HCT116 (cell line): ENCODE measurements at regions not wholly inside any gene's neighbourhood (a gene's known extent, or its start where the extent isn't known, plus 50 kb on each side); places are given as distances from the start of the nearest gene placed in this dataset.

Source experiments
- ATAC-seq: fragments of 200-7000 bp; cut with Tn5 transposase; 2 replicates; pipeline ENCODE4 v1.9.1; 2020; ENCODE audit warnings: mild to moderate bottlenecking, moderate library complexity
- BruUV-seq: library from RNA; stranded (reverse); fragments of 400-500 nt; replicated peaks from 2 replicates; lab custom pipeline; 2021; lab: Mats Ljungman, UMichigan
- CTCF ChIA-PET: fragments of 300-600 bp; sonication (Branson Sonifier 250); formaldehyde crosslinking; loops from one replicate; lab custom pipeline; 2021; ENCODE audit warnings: antibody characterized with exemption; lab: Charles Lee
- POLR2A ChIA-PET: fragments of 300-600, 350-600 bp; sonication (Branson Sonifier 250); formaldehyde crosslinking; loops from one replicate; lab custom pipeline; 2021; ENCODE audit warnings: antibody characterized with exemption; lab: Charles Lee
- RAD21 ChIA-PET, 2 experiments: fragments of 300-600 bp; sonication (Branson Sonifier 250); formaldehyde crosslinking; loops; one replicate each; lab custom pipeline; 2023; ENCODE audit warnings: low total read pairs in 2 of 2; ENCODE audit not compliant: uncharacterized antibody in 2 of 2, unreplicated experiment in 2 of 2, low non-redundant PET in 1 of 2; lab: Charles Lee
- DNase-seq: peaks from one replicate; pipeline ENCODE4 v3.0.0-alpha.2; 2010; ENCODE audit warnings: low read depth, low spot score
- H2AFZ ChIP-seq: fragments of 200-600 bp; shearing (Covaris generic), sonication (generic); 2 replicates; pipeline ENCODE4 v1.6.1; 2017; ENCODE audit warnings: low read depth, mixed run types, mixed read lengths, antibody characterized with exemption, low read length; ENCODE audit not compliant: poor library complexity, severe bottlenecking
- H3K27ac ChIP-seq: 2 replicates; pipeline ENCODE4 v1.5.1; 2012; ENCODE audit warnings: low read depth, low read length
- H3K27me3 ChIP-seq: fragments of 200-600 bp; sonication (generic); 2 replicates; pipeline ENCODE4 v1.6.1; 2016; ENCODE audit warnings: mixed run types, low read length, mixed read lengths; ENCODE audit not compliant: insufficient read depth
- H3K36me3 ChIP-seq, 2 experiments: fragments of 200-500 bp in 1 of 2; fragments of 200-600 bp in 1 of 2; sonication (Bioruptor generic) in 1 of 2; sonication (generic) in 1 of 2; 2 replicates each; pipeline versions ENCODE4 v1.5.1 to v1.6.1; 2014 to 2016; ENCODE audit warnings: low read length in 2 of 2, inconsistent platforms in 1 of 2, mixed read lengths in 1 of 2, mixed run types in 1 of 2; ENCODE audit not compliant: insufficient read depth in 2 of 2, control insufficient read depth in 1 of 2
- H3K4me1 ChIP-seq, 2 experiments: fragments of 200-600 bp in 1 of 2; sonication (generic) in 1 of 2; 2 replicates each; pipeline versions ENCODE4 v1.5.1 to v1.6.1; 2012 to 2017; ENCODE audit warnings: low read length in 2 of 2, inconsistent platforms in 1 of 2, mild to moderate bottlenecking in 1 of 2, mixed read lengths in 1 of 2, mixed run types in 1 of 2, moderate library complexity in 1 of 2; ENCODE audit not compliant: insufficient read depth in 2 of 2, control insufficient read depth in 1 of 2
- H3K4me2 ChIP-seq: fragments of 200-600 bp; sonication (generic); 2 replicates; pipeline ENCODE4 v1.6.1; 2017; ENCODE audit warnings: mixed run types, low read length, mixed read lengths
- H3K4me3 ChIP-seq, 2 experiments: fragments of 200-600 bp in 1 of 2; sonication (generic) in 1 of 2; replicated peaks in 1 of 2; 2 replicates each; pipeline ENCODE4 v1.5.1; 2011 to 2016; ENCODE audit warnings: low read length in 2 of 2, control low read depth in 1 of 2, low read depth in 1 of 2, mild to moderate bottlenecking in 1 of 2, mixed read lengths in 1 of 2, mixed run types in 1 of 2
- H3K79me2 ChIP-seq: fragments of 200-600 bp; sonication (generic); 2 replicates; pipeline ENCODE4 v1.6.1; 2017; ENCODE audit warnings: mild to moderate bottlenecking, mixed run types, low read length, moderate library complexity, mixed read lengths; ENCODE audit not compliant: insufficient read depth
- H3K9ac ChIP-seq: fragments of 200-600 bp; sonication (generic); 2 replicates; pipeline ENCODE4 v1.6.1; 2016; ENCODE audit warnings: low read length, mixed read lengths
- H3K9me2 ChIP-seq: fragments of 200-600 bp; sonication (generic), shearing (Covaris generic); 2 replicates; pipeline ENCODE4 v1.6.1; 2017; ENCODE audit warnings: mixed run types, mild to moderate bottlenecking, moderate library complexity; ENCODE audit not compliant: insufficient read depth
- H3K9me3 ChIP-seq, 2 experiments: fragments of 200-500 bp in 1 of 2; fragments of 200-600 bp in 1 of 2; sonication (Bioruptor generic) in 1 of 2; sonication (generic) in 1 of 2; 2 replicates each; pipeline ENCODE4 v1.6.1; 2014 to 2017; ENCODE audit warnings: low read length in 2 of 2, mixed read lengths in 2 of 2, inconsistent platforms in 1 of 2, low read depth in 1 of 2, mild to moderate bottlenecking in 1 of 2, mixed run types in 1 of 2, moderate library complexity in 1 of 2; ENCODE audit not compliant: control insufficient read depth in 1 of 2, insufficient read depth in 1 of 2
- H4K20me1 ChIP-seq: fragments of 200-600 bp; sonication (generic), shearing (Covaris generic); 2 replicates; pipeline ENCODE4 v1.6.1; 2017; ENCODE audit warnings: mixed run types, mild to moderate bottlenecking, moderate library complexity; ENCODE audit not compliant: insufficient read depth
- ATF3 ChIP-seq: IDR thresholded peaks from 2 replicates; pipeline ENCODE4 v1.6.1; 2012
- CBX3 ChIP-seq: IDR thresholded peaks from 2 replicates; pipeline ENCODE4 v1.6.1; 2012; ENCODE audit warnings: low read depth
- CEBPB ChIP-seq: IDR thresholded peaks from 2 replicates; pipeline ENCODE4 v1.6.1; 2012; ENCODE audit warnings: low read depth
- CTCF ChIP-seq, 3 experiments: fragments of 200-600 bp in 1 of 3; sonication (generic) in 1 of 3; IDR thresholded peaks in 2 of 3; conservative IDR thresholded peaks in 1 of 3; 2 replicates each; pipeline ENCODE4 v1.5.1; 2012 to 2017; ENCODE audit warnings: low read depth in 2 of 3, low read length in 2 of 3, antibody characterized with exemption in 1 of 3, borderline replicate concordance in 1 of 3, control low read depth in 1 of 3, mild to moderate bottlenecking in 1 of 3, mixed read lengths in 1 of 3, mixed run types in 1 of 3, moderate library complexity in 1 of 3; ENCODE audit not compliant: insufficient read depth in 1 of 3
- ELF1 ChIP-seq: IDR thresholded peaks from 2 replicates; pipeline ENCODE4 v1.6.1; 2012; ENCODE audit warnings: low read depth, borderline replicate concordance
- EZH2 ChIP-seq: fragments of 200-600 bp; sonication (generic); IDR thresholded peaks from 2 replicates; pipeline ENCODE4 v1.6.1; 2017; ENCODE audit warnings: antibody characterized with exemption, mixed run types
- FOSL1 ChIP-seq: IDR thresholded peaks from 2 replicates; pipeline ENCODE4 v1.6.1; 2012; ENCODE audit warnings: low read depth
- JUND ChIP-seq: IDR thresholded peaks from 2 replicates; pipeline ENCODE4 v1.6.1; 2012
- TCF7L2 ChIP-seq: IDR thresholded peaks from 2 replicates; pipeline ENCODE4 v1.7.0; 2011; ENCODE audit warnings: borderline replicate concordance, inconsistent platforms; ENCODE audit not compliant: insufficient read depth, insufficient read length; ENCODE audit errors: extremely low read depth
- YY1 ChIP-seq: IDR thresholded peaks from 2 replicates; pipeline ENCODE4 v1.6.1; 2011; ENCODE audit warnings: low read length, low read depth, moderate library complexity, mild to moderate bottlenecking; ENCODE audit not compliant: insufficient replicate concordance; ENCODE audit errors: extremely low read depth
- ZFX ChIP-seq: fragments of 450-650 bp; IDR thresholded peaks from 2 replicates; pipeline ENCODE4 v1.6.1; 2017
- ZNF274 ChIP-seq: fragments of 200-500 bp; sonication (Bioruptor generic); IDR thresholded peaks from 2 replicates; pipeline ENCODE4 v1.6.1; 2014; ENCODE audit warnings: mild to moderate bottlenecking, low read depth, low read length, inconsistent platforms
- intact Hi-C: fragments of 100-400 bp; cut with micrococcal nuclease; formaldehyde crosslinking; loops from 2 replicates; pipeline ENCODE4 v1.10.0; 2022
- TF ChIP-seq, protein P1 (sequence below): IDR thresholded peaks from 2 replicates; pipeline ENCODE4 v1.6.1; 2011; ENCODE audit warnings: mild to moderate bottlenecking, low read length, moderate library complexity; ENCODE audit not compliant: insufficient replicate concordance; ENCODE audit errors: extremely low read depth
- TF ChIP-seq, protein P2 (sequence below): IDR thresholded peaks from 2 replicates; pipeline ENCODE4 v1.6.1; 2012; ENCODE audit warnings: low read depth

DNA sequence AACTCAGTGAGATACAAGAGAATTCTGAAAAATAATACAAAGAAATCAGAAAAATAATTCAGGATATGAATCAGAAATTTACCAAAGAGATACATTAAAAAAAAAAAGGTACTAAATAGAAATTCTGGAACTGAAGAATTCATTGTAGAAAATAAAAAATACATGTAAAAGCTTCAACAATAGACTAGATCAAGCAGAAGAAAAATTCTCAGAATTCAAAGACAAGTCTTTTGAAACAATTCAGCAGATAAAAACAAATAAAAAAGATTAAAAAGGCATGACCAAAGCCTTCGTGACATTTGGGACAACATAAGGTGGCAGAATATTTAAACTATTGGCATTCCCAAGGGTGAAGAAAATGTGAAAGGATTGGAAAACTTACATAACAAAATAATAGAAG is 133.1 kb upstream of the CNOT2 start:
- ChIA-PET POLR2A (no interaction called here), CTCF (no interaction called here), RAD21 (no interaction called here)
- H3K79me2 ChIP-seq: no peaks in the 10 kb centered on the region
- H3K9me2 ChIP-seq: no peaks in the 10 kb centered on the region
- H2AFZ ChIP-seq: no peak overlapping the region
- no peaks in the 10 kb centered on the region for H3K36me3 ChIP-seq
- ATAC-seq (no peak), DNase-seq (no peak)
- TF ChIP-seq, protein P1, sequence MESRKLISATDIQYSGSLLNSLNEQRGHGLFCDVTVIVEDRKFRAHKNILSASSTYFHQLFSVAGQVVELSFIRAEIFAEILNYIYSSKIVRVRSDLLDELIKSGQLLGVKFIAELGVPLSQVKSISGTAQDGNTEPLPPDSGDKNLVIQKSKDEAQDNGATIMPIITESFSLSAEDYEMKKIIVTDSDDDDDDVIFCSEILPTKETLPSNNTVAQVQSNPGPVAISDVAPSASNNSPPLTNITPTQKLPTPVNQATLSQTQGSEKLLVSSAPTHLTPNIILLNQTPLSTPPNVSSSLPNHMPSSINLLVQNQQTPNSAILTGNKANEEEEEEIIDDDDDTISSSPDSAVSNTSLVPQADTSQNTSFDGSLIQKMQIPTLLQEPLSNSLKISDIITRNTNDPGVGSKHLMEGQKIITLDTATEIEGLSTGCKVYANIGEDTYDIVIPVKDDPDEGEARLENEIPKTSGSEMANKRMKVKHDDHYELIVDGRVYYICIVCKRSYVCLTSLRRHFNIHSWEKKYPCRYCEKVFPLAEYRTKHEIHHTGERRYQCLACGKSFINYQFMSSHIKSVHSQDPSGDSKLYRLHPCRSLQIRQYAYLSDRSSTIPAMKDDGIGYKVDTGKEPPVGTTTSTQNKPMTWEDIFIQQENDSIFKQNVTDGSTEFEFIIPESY: no peak
- no peak for TF ChIP-seq EZH2
- TF ChIP-seq ELF1: no peak
- TF ChIP-seq ATF3: no peak
- no peak for TF ChIP-seq ZNF274
- no peak for TF ChIP-seq ZFX
- TF ChIP-seq CTCF (IDR thresholded peaks at IDR 0.05 in 2 of 3, conservative IDR thresholded peaks at IDR 0.05 in 1 of 3; ENCODE audit: borderline replicate concordance in 1 of 3, insufficient read depth in 1 of 3, low read depth in 2 of 3, low read length in 2 of 3): no peak
- TF ChIP-seq, protein P2, sequence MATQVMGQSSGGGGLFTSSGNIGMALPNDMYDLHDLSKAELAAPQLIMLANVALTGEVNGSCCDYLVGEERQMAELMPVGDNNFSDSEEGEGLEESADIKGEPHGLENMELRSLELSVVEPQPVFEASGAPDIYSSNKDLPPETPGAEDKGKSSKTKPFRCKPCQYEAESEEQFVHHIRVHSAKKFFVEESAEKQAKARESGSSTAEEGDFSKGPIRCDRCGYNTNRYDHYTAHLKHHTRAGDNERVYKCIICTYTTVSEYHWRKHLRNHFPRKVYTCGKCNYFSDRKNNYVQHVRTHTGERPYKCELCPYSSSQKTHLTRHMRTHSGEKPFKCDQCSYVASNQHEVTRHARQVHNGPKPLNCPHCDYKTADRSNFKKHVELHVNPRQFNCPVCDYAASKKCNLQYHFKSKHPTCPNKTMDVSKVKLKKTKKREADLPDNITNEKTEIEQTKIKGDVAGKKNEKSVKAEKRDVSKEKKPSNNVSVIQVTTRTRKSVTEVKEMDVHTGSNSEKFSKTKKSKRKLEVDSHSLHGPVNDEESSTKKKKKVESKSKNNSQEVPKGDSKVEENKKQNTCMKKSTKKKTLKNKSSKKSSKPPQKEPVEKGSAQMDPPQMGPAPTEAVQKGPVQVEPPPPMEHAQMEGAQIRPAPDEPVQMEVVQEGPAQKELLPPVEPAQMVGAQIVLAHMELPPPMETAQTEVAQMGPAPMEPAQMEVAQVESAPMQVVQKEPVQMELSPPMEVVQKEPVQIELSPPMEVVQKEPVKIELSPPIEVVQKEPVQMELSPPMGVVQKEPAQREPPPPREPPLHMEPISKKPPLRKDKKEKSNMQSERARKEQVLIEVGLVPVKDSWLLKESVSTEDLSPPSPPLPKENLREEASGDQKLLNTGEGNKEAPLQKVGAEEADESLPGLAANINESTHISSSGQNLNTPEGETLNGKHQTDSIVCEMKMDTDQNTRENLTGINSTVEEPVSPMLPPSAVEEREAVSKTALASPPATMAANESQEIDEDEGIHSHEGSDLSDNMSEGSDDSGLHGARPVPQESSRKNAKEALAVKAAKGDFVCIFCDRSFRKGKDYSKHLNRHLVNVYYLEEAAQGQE: no peak
- no peak for TF ChIP-seq TCF7L2
- no peak for TF ChIP-seq JUND
- TF ChIP-seq FOSL1: no peak
- TF ChIP-seq CBX3: no peak
- TF ChIP-seq CEBPB: no peak
- TF ChIP-seq YY1: no peak
- no peaks in the 10 kb centered on the region for H3K4me1 ChIP-seq
- H3K27me3 ChIP-seq: no peaks in the 10 kb centered on the region
- no TSS peak for BruUV-seq
- intact Hi-C loops: no loop called here
- H3K4me2 ChIP-seq: no peak overlapping the region
- no peak overlapping the region for H3K27ac ChIP-seq
- no peak overlapping the region for H3K9ac ChIP-seq
- no peaks in the 10 kb centered on the region for H4K20me1 ChIP-seq
- H3K4me3 ChIP-seq: no peak overlapping the region
- H3K9me3 ChIP-seq: no peaks in the 10 kb centered on the region
